ENCODE measurements at regions not wholly inside any gene's neighbourhood (a gene's known extent, or its start where the extent isn't known, plus 50 kb on each side); places are given as distances from the start of the nearest gene placed in this dataset.

GRCh38 chr6:121917834-121918559 lies 481.5 kb upstream of the HSF2 start:
- no peak for DNase-seq
- H3K27me3 ChIP-seq (ENCODE audit: insufficient read depth, low read length), result no peaks in the 10 kb centered on the region
- H4K20me1 ChIP-seq (ENCODE audit: control insufficient read depth, insufficient read depth, insufficient read length), result no peaks in the 10 kb centered on the region
- no peak overlapping the region for H4K5ac ChIP-seq (ENCODE audit: insufficient read length, low read depth, low read length)
- no CpG with 5 or more reads among the region's 1 CpG for WGBS (ENCODE audit: extremely low coverage, insufficient read length, low lambda C conversion rate)
- no peak overlapping the region for H3K4ac ChIP-seq (ENCODE audit: low read depth, low read length)
- 0 out of 7 replicates have a peak, but pooled peaks cover 0 to 4% (median 0%) of the 10 kb centered on the region in 3 experiments for H3K36me3 Mint-ChIP-seq (ENCODE audit: insufficient read depth in 1 of 3, low read depth in 3 of 3)
- H3K18ac ChIP-seq (ENCODE audit: insufficient read length, low read depth, low read length), result no peak overlapping the region
- H3K27ac ChIP-seq (ENCODE audit: insufficient read length, low read depth, low read length), result no peak overlapping the region
- H3K9me3 ChIP-seq (ENCODE audit: control insufficient read depth, low read depth, low read length), result no peaks in the 10 kb centered on the region
- no peak overlapping the region for H3K4me3 Mint-ChIP-seq
- H4K8ac ChIP-seq (replicated peaks; ENCODE audit: insufficient read length, low read depth, low read length), result no peak overlapping the region
- no peak overlapping the region for H2BK20ac ChIP-seq (ENCODE audit: low read depth, low read length, poor library complexity, severe bottlenecking)
- no peak overlapping the region for H3T11ph ChIP-seq (ENCODE audit: low read length)
- no peaks in the 10 kb centered on the region for H3K23me2 ChIP-seq (ENCODE audit: insufficient read length, low read depth, low read length, poor library complexity, severe bottlenecking)
- peaks cover 4% of the 10 kb centered on the region; the same call in 1 of the 2 replicates for H3K4me1 ChIP-seq (ENCODE audit: insufficient read depth, low read length)
- H2AFZ ChIP-seq (ENCODE audit: low read length), result no peak overlapping the region
- H3K14ac ChIP-seq (ENCODE audit: insufficient read depth, low read length), result no peak overlapping the region
- peaks cover 13 to 22% of the 10 kb centered on the region in 2 experiments for H3K4me1 Mint-ChIP-seq
- H3K56ac ChIP-seq (ENCODE audit: insufficient read length, low read depth, low read length), result no peak overlapping the region
- H3K79me1 ChIP-seq (ENCODE audit: insufficient read depth, low read depth, low read length, poor library complexity, severe bottlenecking), result no peaks in the 10 kb centered on the region
- no peak overlapping the region for H3K4me2 ChIP-seq (ENCODE audit: insufficient read depth, insufficient read length, low read length)
- no peak overlapping the region for H2BK15ac ChIP-seq (ENCODE audit: low read depth, low read length)
- no peaks in the 10 kb centered on the region for H3K9me3 Mint-ChIP-seq
- TF ChIP-seq CTCF (conservative IDR thresholded peaks at IDR 0.05), result no peak
- H3K79me2 ChIP-seq (ENCODE audit: insufficient read depth, low read length), result no peaks in the 10 kb centered on the region
- no peak overlapping the region for H2AK5ac ChIP-seq (ENCODE audit: insufficient read length, low read length)
- no peak overlapping the region for H2BK12ac ChIP-seq (ENCODE audit: insufficient read length, low read depth, low read length)
- no peak overlapping the region for H2BK5ac ChIP-seq (ENCODE audit: insufficient read length, low read length)
- no peak overlapping the region for H3K23ac ChIP-seq (ENCODE audit: insufficient read length, low read depth, low read length)
- H3K27me3 Mint-ChIP-seq (ENCODE audit: low read depth), result no peaks in the 10 kb centered on the region
- no peak overlapping the region for H2BK120ac ChIP-seq (ENCODE audit: low read depth, low read length, poor library complexity, severe bottlenecking)
- H3K9ac ChIP-seq (ENCODE audit: extremely low read depth, insufficient read length, low read length), result no peak overlapping the region
- no peak overlapping the region for H3K27ac Mint-ChIP-seq
- no peak overlapping the region for H4K91ac ChIP-seq (ENCODE audit: insufficient read length, low read depth, low read length)

Measured in H9 (cell line).